ENCODE measurements at regions not wholly inside any gene's neighbourhood (a gene's known extent, or its start where the extent isn't known, plus 50 kb on each side); places are given as distances from the start of the nearest gene placed in this dataset.
"Not testable (repeated sequence)": the region's sequence is repeated elsewhere in the genome, so short reads cannot be mapped to it uniquely, and the experiment has no call there.

DNA sequence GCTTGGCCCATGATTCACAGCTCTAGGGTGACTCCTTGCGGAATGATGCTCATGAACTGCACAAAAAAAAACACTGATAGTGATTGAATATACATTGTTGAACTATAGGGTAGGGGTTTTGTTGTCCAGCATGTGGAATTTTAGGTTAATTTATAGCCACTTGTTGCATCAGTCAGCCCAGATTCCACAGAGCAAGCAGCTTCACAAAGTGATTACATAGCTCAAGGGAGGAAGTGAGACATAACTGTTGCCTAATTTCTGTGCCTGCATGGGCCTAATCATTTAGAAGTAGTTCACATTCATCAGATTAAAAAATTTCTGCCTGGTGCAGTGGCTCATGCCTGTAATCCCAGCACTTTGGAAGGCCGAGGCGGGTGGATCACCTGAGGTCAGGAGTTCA, 142.2 kb upstream of the ZNF722 start:
- not testable (repeated sequence) for H3K4me1 Mint-ChIP-seq (ENCODE audit: unreplicated experiment); H3K27me3 Mint-ChIP-seq (ENCODE audit: unreplicated experiment); H3K4me3 Mint-ChIP-seq (ENCODE audit: unreplicated experiment); H3K27ac Mint-ChIP-seq (ENCODE audit: unreplicated experiment); H3K36me3 Mint-ChIP-seq (ENCODE audit: low read depth, unreplicated experiment); DNase-seq (ENCODE audit: low spot score)
- H3K9me3 Mint-ChIP-seq (ENCODE audit: unreplicated experiment): peaks cover 49% of the 10 kb centered on the region

DNA sequence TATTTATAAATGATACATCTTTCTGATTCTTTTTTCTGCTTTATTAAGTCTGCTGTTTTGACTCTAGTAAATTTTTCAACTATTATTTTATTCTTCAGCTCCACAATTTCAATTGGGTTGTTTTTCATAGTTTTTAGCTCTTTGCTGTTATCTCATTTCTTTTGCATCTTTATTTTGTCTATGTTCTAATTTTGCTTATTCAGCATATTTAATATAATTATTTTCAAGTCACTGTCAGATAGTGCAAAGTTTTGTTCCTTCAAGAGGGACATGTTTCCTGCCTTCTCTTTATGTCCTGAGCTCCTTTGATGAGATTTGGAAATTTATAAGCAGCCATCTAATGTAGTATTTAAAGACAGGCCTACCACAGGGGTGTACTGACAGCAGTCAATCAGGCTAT, 131.5 kb upstream of the ZNF722 start:
- TF ChIP-seq, protein P1, sequence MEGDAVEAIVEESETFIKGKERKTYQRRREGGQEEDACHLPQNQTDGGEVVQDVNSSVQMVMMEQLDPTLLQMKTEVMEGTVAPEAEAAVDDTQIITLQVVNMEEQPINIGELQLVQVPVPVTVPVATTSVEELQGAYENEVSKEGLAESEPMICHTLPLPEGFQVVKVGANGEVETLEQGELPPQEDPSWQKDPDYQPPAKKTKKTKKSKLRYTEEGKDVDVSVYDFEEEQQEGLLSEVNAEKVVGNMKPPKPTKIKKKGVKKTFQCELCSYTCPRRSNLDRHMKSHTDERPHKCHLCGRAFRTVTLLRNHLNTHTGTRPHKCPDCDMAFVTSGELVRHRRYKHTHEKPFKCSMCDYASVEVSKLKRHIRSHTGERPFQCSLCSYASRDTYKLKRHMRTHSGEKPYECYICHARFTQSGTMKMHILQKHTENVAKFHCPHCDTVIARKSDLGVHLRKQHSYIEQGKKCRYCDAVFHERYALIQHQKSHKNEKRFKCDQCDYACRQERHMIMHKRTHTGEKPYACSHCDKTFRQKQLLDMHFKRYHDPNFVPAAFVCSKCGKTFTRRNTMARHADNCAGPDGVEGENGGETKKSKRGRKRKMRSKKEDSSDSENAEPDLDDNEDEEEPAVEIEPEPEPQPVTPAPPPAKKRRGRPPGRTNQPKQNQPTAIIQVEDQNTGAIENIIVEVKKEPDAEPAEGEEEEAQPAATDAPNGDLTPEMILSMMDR (IDR thresholded peaks at IDR 0.05; ENCODE audit: unreplicated experiment): no peak
- Mint-ChIP-seq H3K27ac (ENCODE audit: unreplicated experiment) (no peak overlapping the region), H3K9me3 (ENCODE audit: unreplicated experiment) (peaks cover 11% of the 10 kb centered on the region), H3K4me3 (ENCODE audit: unreplicated experiment) (no peak overlapping the region), H3K36me3 (ENCODE audit: low read depth, unreplicated experiment) (no peaks in the 10 kb centered on the region), H3K27me3 (ENCODE audit: unreplicated experiment) (no peaks in the 10 kb centered on the region), H3K4me1 (ENCODE audit: unreplicated experiment) (no peaks in the 10 kb centered on the region)
- no peak for DNase-seq (ENCODE audit: low spot score)

GRCh38 chr7:63874242-63874641, 124.4 kb upstream of the ZNF722 start:
- not testable (repeated sequence) for H3K27me3 Mint-ChIP-seq (ENCODE audit: unreplicated experiment); H3K36me3 Mint-ChIP-seq (ENCODE audit: low read depth, unreplicated experiment); H3K27ac Mint-ChIP-seq (ENCODE audit: unreplicated experiment); DNase-seq (ENCODE audit: low spot score); H3K4me3 Mint-ChIP-seq (ENCODE audit: unreplicated experiment); H3K4me1 Mint-ChIP-seq (ENCODE audit: unreplicated experiment)
- peaks cover 22% of the 10 kb centered on the region for H3K9me3 Mint-ChIP-seq (ENCODE audit: unreplicated experiment)

DNA sequence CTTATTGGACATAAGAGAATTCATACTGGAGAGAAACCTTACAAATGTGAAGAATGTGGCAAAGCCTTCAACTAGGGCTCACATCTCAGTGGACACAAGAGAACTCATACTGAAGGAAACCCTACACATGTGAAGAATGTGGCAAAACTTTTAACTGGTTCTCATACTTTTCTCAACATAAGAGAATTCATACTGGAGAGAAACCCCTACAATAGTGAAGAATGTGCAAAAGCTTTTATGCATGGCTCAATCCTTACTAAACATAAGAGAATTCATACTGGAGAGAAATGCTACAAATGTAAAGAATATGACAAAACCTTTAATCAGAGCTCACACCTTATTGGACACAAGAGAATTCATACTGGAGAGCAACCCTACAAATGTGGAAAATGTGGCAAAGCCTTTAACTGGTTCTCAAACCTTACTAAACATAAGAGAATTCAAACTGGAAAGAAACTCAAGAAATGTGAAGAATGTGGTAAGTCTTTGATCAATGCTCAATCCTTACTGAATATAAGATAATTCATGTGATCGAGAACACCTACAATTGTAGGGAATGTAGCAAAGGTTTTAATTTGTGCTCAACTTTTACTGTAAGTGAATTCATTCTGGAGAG, 121.8 kb upstream of the ZNF722 start:
- TF ChIP-seq, protein P1 (IDR thresholded peaks at IDR 0.05; ENCODE audit: unreplicated experiment): no peak
- DNase-seq (ENCODE audit: low spot score): no peak
- H3K4me1 Mint-ChIP-seq (ENCODE audit: unreplicated experiment): no peaks in the 10 kb centered on the region
- no peaks in the 10 kb centered on the region for H3K36me3 Mint-ChIP-seq (ENCODE audit: low read depth, unreplicated experiment)
- H3K27me3 Mint-ChIP-seq (ENCODE audit: unreplicated experiment): peaks cover 2% of the 10 kb centered on the region
- H3K9me3 Mint-ChIP-seq (ENCODE audit: unreplicated experiment): peaks cover 33% of the 10 kb centered on the region
- H3K27ac Mint-ChIP-seq (ENCODE audit: unreplicated experiment): no peak overlapping the region
- H3K4me3 Mint-ChIP-seq (ENCODE audit: unreplicated experiment): no peak overlapping the region

DNA sequence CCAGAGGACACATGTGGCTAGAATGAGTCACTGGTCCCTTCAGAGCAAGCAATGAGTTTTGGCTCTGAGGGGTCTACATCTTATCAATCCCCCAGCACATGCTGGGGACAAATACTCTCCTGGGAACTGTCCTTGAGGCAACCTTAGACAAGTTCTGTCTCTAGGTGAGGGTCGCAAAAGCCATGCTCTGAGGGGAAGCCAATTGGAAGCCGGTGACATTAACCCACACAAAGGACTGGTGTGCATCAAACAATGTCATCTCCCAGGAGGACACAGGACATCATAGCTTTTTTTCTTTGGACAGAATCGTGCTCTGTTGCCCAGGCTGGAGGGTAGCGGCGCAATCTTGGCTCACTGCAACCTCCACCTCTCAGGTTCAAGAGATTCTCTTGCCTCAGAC, 111.6 kb upstream of the ZNF722 start:
- Mint-ChIP-seq H3K27me3 (ENCODE audit: unreplicated experiment) (peaks cover 23% of the 10 kb centered on the region), H3K27ac (ENCODE audit: unreplicated experiment) (no peak overlapping the region), H3K36me3 (ENCODE audit: low read depth, unreplicated experiment) (peaks cover 21% of the 10 kb centered on the region), H3K4me1 (ENCODE audit: unreplicated experiment) (no peaks in the 10 kb centered on the region), H3K9me3 (ENCODE audit: unreplicated experiment) (peaks cover 43% of the 10 kb centered on the region), H3K4me3 (ENCODE audit: unreplicated experiment) (no peak overlapping the region)
- no peak for DNase-seq (ENCODE audit: low spot score)
- TF ChIP-seq, protein P1 (IDR thresholded peaks at IDR 0.05; ENCODE audit: unreplicated experiment): no peak

GRCh38 chr7:63899691-63900393, 98.8 kb upstream of the ZNF722 start:
- peaks cover 6% of the 10 kb centered on the region for H3K36me3 Mint-ChIP-seq (ENCODE audit: low read depth, unreplicated experiment)
- no peak for DNase-seq (ENCODE audit: low spot score)
- TF ChIP-seq, protein P1 (IDR thresholded peaks at IDR 0.05; ENCODE audit: unreplicated experiment): no peak
- no peak overlapping the region for H3K27ac Mint-ChIP-seq (ENCODE audit: unreplicated experiment)
- peaks cover 9% of the 10 kb centered on the region for H3K27me3 Mint-ChIP-seq (ENCODE audit: unreplicated experiment)
- peaks cover 43% of the 10 kb centered on the region for H3K9me3 Mint-ChIP-seq (ENCODE audit: unreplicated experiment)
- no peaks in the 10 kb centered on the region for H3K4me1 Mint-ChIP-seq (ENCODE audit: unreplicated experiment)
- H3K4me3 Mint-ChIP-seq (ENCODE audit: unreplicated experiment): peak overlapping the region; percentile 37

All from endothelial cell (in vitro differentiated cells).